SK-N-MC (cell line): ENCODE measurements at regions not wholly inside any gene's neighbourhood (a gene's known extent, or its start where the extent isn't known, plus 50 kb on each side); places are given as distances from the start of the nearest gene placed in this dataset.

Experiments used
- DNase-seq: peaks from one replicate; pipeline ENCODE4 v3.0.0-alpha.2; 2011; ENCODE audit warnings: low read depth, low spot score
- H3K27ac ChIP-seq: fragments of 200-600 bp; sonication (generic); 2 replicates; pipeline ENCODE4 v1.5.1; 2016; ENCODE audit warnings: mixed run types
- H3K36me3 ChIP-seq: fragments of 200-600 bp; sonication (generic); 2 replicates; pipeline ENCODE4 v1.6.1; 2017; ENCODE audit warnings: antibody characterized with exemption, low read length, mixed read lengths; ENCODE audit not compliant: insufficient read depth
- H3K4me3 ChIP-seq: fragments of 200-600 bp; sonication (generic); 2 replicates; pipeline ENCODE4 v1.5.1; 2016
- H3K9ac ChIP-seq: fragments of 200-600 bp; sonication (generic); 2 replicates; pipeline ENCODE4 v1.8.0; 2017; ENCODE audit warnings: mixed run types, mixed read lengths; ENCODE audit not compliant: insufficient read length
- H3K9me3 ChIP-seq: fragments of 200-600 bp; sonication (generic); 2 replicates; pipeline ENCODE4 v1.6.1; 2017; ENCODE audit warnings: low read depth, mild to moderate bottlenecking, antibody characterized with exemption, low read length, moderate library complexity, mixed read lengths
- EZH2 ChIP-seq: fragments of 200-600 bp; sonication (generic); IDR thresholded peaks from one replicate; pipeline ENCODE4 v1.6.1; 2017; ENCODE audit warnings: antibody characterized with exemption
- FOXP2 ChIP-seq: optimal IDR thresholded peaks from 2 replicates; pipeline ENCODE3; 2011; ENCODE audit warnings: mild to moderate bottlenecking, moderate library complexity; ENCODE audit not compliant: insufficient read depth; ENCODE audit errors: extremely low read length, control extremely low read depth
- POLR2AphosphoS5 ChIP-seq: IDR thresholded peaks from 2 replicates; pipeline ENCODE4 v1.6.1; 2012; ENCODE audit warnings: mild to moderate bottlenecking, low read depth, low read length, borderline replicate concordance

GRCh38 chr10:130817674-130818073 lies 493.8 kb downstream of the TCERG1L start:
- TF ChIP-seq FOXP2: no peak
- no peak for TF ChIP-seq EZH2
- TF ChIP-seq POLR2AphosphoS5: no peak
- Histone ChIP-seq H3K36me3 (no peaks in the 10 kb centered on the region), H3K9ac (no peak overlapping the region), H3K4me3 (no peak overlapping the region), H3K9me3 (no peaks in the 10 kb centered on the region), H3K27ac (no peak overlapping the region)
- DNase-seq: no peak

GRCh38 chr10:130820880-130821482 lies 490.5 kb downstream of the TCERG1L start:
- DNase-seq: no peak
- Histone ChIP-seq H3K36me3 (no peaks in the 10 kb centered on the region), H3K27ac (no peak overlapping the region), H3K4me3 (no peak overlapping the region), H3K9ac (no peak overlapping the region), H3K9me3 (no peaks in the 10 kb centered on the region)
- TF ChIP-seq FOXP2 (no peak), EZH2 (no peak)

- Histone ChIP-seq H3K27ac (no peak overlapping the region), H3K9me3 (no peaks in the 10 kb centered on the region), H3K4me3 (no peak overlapping the region), H3K9ac (no peak overlapping the region), H3K36me3 (no peaks in the 10 kb centered on the region)
- DNase-seq: no peak
- no peak for TF ChIP-seq FOXP2
- TF ChIP-seq POLR2AphosphoS5: no peak
- no peak for TF ChIP-seq EZH2
Observed at GRCh38 chr10:130824230-130825014, 487.1 kb downstream of the TCERG1L start.

GRCh38 chr10:130833596-130833995 lies 477.9 kb downstream of the TCERG1L start:
- no peak for DNase-seq
- TF ChIP-seq EZH2 (no peak), FOXP2 (no peak), POLR2AphosphoS5 (no peak)
- Histone ChIP-seq H3K27ac (no peak overlapping the region), H3K9ac (no peak overlapping the region), H3K36me3 (no peaks in the 10 kb centered on the region), H3K4me3 (no peak overlapping the region), H3K9me3 (no peaks in the 10 kb centered on the region)

- no peaks in the 10 kb centered on the region for H3K36me3 ChIP-seq
- H3K27ac ChIP-seq: no peak overlapping the region
- no peak overlapping the region for H3K4me3 ChIP-seq
- no peak for DNase-seq
- no peak overlapping the region for H3K9ac ChIP-seq
- H3K9me3 ChIP-seq: no peaks in the 10 kb centered on the region
- TF ChIP-seq FOXP2 (no peak), EZH2 (no peak), POLR2AphosphoS5 (no peak)
Observed at GRCh38 chr10:130834170-130834569, 477.4 kb downstream of the TCERG1L start.

- no peak for DNase-seq
- Histone ChIP-seq H3K4me3 (no peak overlapping the region), H3K9ac (no peak overlapping the region), H3K27ac (no peak overlapping the region), H3K36me3 (no peaks in the 10 kb centered on the region), H3K9me3 (no peaks in the 10 kb centered on the region)
- TF ChIP-seq POLR2AphosphoS5 (no peak), FOXP2 (no peak), EZH2 (no peak)
Observed at GRCh38 chr10:130834573-130834972, 476.9 kb downstream of the TCERG1L start.

- no peaks in the 10 kb centered on the region for H3K36me3 ChIP-seq
- no peaks in the 10 kb centered on the region for H3K9me3 ChIP-seq
- no peak overlapping the region for H3K4me3 ChIP-seq
- TF ChIP-seq POLR2AphosphoS5 (no peak), FOXP2 (no peak), EZH2 (no peak)
- no peak overlapping the region for H3K27ac ChIP-seq
- DNase-seq: no peak
- H3K9ac ChIP-seq: no peak overlapping the region
Observed at GRCh38 chr10:130835068-130835467, 476.5 kb downstream of the TCERG1L start.

GRCh38 chr10:130836344-130836743 lies 475.2 kb downstream of the TCERG1L start:
- Histone ChIP-seq H3K9me3 (no peaks in the 10 kb centered on the region), H3K27ac (no peak overlapping the region), H3K9ac (no peak overlapping the region), H3K4me3 (no peak overlapping the region), H3K36me3 (no peaks in the 10 kb centered on the region)
- DNase-seq: no peak
- TF ChIP-seq POLR2AphosphoS5 (no peak), EZH2 (no peak), FOXP2 (no peak)

- Histone ChIP-seq H3K9me3 (no peaks in the 10 kb centered on the region), H3K4me3 (no peak overlapping the region), H3K27ac (no peak overlapping the region), H3K36me3 (no peaks in the 10 kb centered on the region), H3K9ac (no peak overlapping the region)
- DNase-seq: no peak
- no peak for TF ChIP-seq POLR2AphosphoS5
- TF ChIP-seq FOXP2: no peak
- TF ChIP-seq EZH2: no peak
Observed at GRCh38 chr10:130843051-130843653, 468.4 kb downstream of the TCERG1L start.
